NOMO-1 (cell line): ENCODE measurements at regions not wholly inside any gene's neighbourhood (a gene's known extent, or its start where the extent isn't known, plus 50 kb on each side); places are given as distances from the start of the nearest gene placed in this dataset.
"Not testable (repeated sequence)": the region's sequence is repeated elsewhere in the genome, so short reads cannot be mapped to it uniquely, and the experiment has no call there.

Source experiments
- DNase-seq, 2 experiments: peaks; one replicate each; lab custom pipeline; 2025; ENCODE audit not compliant: unreplicated experiment in 2 of 2; lab: John Stamatoyannopoulos, UW

- DNase-seq, result no peak
Observed at GRCh38 chr2:31666878-31667277, 86.1 kb upstream of the SRD5A2 start.

GRCh38 chr2:31664949-31665724, 84.4 kb upstream of the SRD5A2 start:
- no peak for DNase-seq

DNA sequence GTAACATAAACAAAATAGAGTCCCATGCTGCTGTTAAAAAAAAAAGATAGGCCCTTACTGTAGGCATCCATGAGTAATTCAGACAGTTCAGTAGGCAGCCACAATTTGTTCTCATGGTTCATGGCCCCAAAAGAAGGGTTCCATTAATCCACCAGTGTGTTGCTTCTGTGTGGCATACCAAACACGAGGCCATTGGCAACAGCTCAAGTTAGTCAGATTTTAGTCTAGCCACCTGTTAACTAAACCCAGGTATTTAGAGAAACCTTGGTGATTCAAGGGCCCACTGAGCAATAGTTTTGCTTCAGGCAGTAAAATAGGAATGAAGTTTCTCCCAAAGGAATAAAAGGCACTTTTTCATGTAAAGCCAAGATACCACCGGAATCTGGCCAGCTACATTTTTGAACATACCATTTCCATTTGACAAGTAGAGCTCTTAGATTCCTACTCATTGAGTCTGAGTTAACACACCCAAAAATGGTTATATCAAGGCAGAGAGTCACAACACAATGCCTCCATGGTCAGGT, 80.1 kb upstream of the SRD5A2 start:
- DNase-seq, result no peak

DNA sequence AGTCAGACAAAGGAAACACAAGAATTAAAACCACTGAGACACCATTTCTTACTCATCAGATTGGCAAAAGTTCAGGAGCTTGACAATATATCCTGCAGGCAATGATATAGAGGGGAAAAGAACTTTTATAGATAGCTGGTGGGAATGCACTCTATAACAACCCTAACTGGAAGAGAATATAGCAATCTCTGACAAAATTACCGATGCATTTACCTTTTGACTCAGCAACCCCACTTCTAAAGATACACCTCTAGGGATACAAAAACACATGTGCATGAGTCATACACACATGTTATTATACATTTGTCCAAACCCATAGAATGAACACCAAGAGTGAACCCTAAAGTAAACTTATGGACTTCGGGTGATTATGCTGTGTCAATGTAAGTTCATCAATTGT, 79.4 kb upstream of the SRD5A2 start:
- no peak for DNase-seq

DNA sequence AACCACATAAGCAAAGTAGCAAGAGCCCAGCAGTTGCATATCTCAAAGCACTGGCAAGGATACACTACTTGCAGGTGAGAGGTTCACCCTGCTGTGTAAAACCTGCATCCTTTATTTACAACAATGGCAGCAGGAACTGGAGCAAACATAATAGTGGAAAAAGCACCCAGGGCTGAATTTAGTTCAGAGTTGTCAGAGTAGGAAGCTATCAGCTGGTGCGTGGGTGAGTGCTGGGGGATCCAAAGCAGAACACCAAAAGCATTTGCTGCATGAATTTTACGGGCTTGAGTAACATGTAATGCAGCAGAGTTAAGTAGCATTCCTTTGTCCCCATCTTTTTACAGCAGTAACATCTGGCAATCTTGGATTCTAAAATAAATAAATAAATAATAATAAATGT, 73.5 kb upstream of the SRD5A2 start:
- DNase-seq, result no peak

DNA sequence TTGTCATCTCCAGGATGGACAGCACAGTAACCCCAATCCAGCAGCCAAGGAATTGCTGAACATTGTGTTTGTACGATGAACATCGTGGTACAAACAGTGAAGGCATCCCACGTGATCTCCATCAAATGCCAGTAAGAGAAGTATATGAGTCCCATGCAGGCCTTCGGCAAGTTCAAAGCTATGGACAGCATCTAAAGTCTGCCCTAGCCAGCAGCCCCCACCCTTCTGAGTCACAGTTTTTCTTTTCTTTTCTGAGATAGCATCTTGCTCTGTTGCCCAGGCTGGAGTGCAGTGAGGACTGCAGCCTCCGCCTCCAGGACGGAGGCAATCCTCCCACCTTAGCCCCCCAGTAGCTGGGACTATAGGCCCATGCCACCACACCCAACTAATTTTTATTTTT, 71.0 kb upstream of the SRD5A2 start:
- DNase-seq, result no peak

GRCh38 chr2:31651267-31651666, 70.5 kb upstream of the SRD5A2 start:
- no peak for DNase-seq

- no peak for DNase-seq
Observed at GRCh38 chr2:31644551-31644950, 63.8 kb upstream of the SRD5A2 start.

GRCh38 chr2:31642707-31643106, 62.0 kb upstream of the SRD5A2 start:
- DNase-seq, result no peak

DNA sequence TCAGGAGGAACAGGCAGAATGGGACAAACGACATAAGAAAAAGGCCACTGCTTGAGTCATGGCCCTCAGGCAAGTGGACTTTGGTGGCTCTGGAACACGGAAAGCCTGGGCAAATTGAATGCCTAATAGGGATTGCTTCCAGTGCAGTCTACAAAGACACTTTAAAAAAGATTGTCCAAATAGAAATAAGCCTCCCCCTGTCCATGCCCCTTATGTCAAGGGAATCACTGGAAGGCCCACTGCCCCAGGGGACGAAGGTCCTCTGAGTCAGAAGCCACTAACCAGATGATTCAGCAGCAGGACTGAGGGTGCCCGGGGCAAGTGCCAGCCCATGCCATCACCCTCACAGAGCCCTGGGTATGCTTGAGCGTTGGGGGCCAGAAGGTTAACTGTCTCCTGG, 51.5 kb upstream of the SRD5A2 start:
- DNase-seq, result not testable (repeated sequence)
